ENCODE measurements at regions not wholly inside any gene's neighbourhood (a gene's known extent, or its start where the extent isn't known, plus 50 kb on each side); places are given as distances from the start of the nearest gene placed in this dataset.
"Not testable (repeated sequence)": the region's sequence is repeated elsewhere in the genome, so short reads cannot be mapped to it uniquely, and the experiment has no call there.

DNA sequence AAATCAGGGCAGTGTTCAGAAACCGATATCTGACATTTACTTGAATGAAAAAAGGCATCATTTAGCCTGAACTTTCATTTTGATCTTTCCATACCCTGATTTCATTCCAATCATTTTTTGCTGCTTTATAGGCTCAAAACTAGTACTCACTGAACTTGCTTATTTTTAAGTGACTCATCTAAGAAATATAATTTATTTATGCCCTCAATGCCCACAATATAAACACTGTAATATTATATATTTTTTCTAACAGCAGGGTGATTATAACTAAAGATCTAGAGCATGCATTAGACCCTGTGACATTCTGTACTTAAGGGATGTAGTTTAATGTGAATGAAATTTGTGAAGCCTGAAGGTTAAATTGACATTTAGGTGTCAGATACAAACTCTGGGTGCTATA, 446.1 kb upstream of the CDH10 start:
- no peak overlapping the region for H3K4me3 ChIP-seq (ENCODE audit: low read depth, low read length)
- TF ChIP-seq, protein P1, sequence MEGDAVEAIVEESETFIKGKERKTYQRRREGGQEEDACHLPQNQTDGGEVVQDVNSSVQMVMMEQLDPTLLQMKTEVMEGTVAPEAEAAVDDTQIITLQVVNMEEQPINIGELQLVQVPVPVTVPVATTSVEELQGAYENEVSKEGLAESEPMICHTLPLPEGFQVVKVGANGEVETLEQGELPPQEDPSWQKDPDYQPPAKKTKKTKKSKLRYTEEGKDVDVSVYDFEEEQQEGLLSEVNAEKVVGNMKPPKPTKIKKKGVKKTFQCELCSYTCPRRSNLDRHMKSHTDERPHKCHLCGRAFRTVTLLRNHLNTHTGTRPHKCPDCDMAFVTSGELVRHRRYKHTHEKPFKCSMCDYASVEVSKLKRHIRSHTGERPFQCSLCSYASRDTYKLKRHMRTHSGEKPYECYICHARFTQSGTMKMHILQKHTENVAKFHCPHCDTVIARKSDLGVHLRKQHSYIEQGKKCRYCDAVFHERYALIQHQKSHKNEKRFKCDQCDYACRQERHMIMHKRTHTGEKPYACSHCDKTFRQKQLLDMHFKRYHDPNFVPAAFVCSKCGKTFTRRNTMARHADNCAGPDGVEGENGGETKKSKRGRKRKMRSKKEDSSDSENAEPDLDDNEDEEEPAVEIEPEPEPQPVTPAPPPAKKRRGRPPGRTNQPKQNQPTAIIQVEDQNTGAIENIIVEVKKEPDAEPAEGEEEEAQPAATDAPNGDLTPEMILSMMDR (IDR thresholded peaks at IDR 0.05; ENCODE audit: borderline replicate concordance, insufficient read depth, low read depth, low read length), result no peak

DNA sequence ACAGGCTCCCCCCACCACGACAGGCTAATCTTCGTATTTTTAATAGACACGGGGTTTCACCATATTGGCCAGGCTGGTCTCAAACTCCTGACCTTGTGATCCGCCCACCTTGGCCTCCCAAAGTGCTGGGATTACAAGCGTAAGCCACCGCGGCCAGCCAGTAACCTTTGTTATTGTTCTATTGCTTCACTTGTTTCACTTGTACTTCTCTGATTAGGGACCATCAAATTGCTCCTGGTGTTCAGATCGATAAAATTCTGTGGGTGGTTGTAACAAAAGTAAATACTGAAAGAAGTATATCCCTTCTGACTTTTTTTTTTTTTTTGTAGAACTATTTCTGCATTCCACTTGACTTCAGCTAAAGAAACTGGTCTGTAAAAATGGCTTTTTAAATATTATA, 445.5 kb upstream of the CDH10 start:
- TF ChIP-seq, protein P1 (IDR thresholded peaks at IDR 0.05; ENCODE audit: borderline replicate concordance, insufficient read depth, low read depth, low read length), result no peak
- no peak overlapping the region for H3K4me3 ChIP-seq (ENCODE audit: low read depth, low read length)

DNA sequence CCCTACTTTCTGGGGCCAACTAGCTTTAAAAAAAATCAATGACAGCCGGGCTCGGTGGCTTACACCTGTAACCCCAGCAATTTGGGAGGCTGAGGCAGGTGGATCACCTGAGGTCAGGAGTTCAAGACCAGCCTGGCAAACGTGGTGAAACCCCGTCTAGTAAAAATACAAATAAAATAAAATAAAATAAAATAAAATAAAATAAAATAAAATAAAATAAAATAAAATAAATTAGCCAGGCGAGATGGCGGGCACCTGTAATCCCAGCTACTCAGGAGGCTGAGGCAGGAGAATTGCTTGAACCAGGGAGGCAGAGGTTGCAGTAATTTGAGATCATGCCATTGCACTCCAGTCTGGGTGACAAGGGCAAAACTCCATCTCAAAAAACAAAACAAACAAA, 443.9 kb upstream of the CDH10 start:
- not testable (repeated sequence) for H3K4me3 ChIP-seq (ENCODE audit: low read depth, low read length)

DNA sequence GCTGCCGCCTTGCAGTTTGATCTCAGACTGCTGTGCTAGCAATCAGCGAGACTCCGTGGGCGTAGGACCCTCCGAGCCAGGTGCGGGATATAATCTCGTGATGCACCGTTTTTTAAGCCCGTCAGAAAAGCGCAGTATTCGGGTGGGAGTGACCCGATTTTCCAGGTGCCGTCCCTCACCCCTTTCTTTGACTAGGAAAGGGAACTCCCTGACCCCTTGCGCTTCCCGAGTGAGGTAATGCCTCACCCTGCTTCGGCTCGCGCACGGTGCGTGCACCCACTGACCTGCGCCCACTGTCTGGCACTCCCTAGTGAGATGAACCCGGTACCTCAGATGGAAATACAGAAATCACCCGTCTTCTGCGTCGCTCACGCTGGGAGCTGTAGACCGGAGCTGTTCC, 438.5 kb upstream of the CDH10 start:
- not testable (repeated sequence) for H3K4me3 ChIP-seq (ENCODE audit: low read depth, low read length)

DNA sequence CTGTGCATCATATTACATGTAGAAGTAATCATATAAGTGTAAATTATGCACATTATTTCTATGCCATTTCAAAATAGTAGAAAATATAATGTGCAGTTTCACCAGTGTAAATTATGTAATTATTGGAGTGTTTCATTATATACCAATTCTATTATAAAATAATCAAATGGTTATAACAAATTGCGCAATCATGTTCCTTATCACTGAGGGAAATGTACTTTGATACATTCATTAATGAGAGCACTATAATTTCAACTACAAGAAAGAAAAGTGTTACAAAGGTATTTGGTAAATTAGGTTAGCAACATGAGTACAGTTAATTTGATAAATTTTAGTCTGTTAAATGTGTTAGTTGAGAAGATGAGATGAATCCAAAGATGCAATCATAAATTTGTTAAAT, 421.5 kb upstream of the CDH10 start:
- no peak overlapping the region for H3K4me3 ChIP-seq (ENCODE audit: low read depth, low read length)
- TF ChIP-seq, protein P1 (IDR thresholded peaks at IDR 0.05; ENCODE audit: borderline replicate concordance, insufficient read depth, low read depth, low read length), result no peak

DNA sequence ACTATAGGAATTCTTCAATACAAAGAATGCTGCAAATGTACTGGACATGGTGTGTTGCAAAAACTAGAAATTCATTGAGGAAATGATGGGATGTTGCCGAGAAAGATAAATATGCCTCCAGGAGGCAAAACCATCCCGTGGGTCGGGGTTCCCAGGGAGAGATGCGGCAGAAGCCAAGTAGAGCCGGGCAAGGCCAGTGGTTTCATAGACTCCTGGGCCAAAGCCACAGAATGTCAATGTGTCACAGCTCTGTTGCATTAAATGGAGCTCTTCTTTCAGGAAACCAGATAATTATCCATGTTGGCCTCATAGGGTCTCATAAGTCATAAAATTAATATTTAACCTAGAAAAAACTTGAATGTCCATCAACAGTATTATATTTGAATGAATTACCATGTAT, 419.5 kb upstream of the CDH10 start:
- H3K4me3 ChIP-seq (ENCODE audit: low read depth, low read length), result no peak overlapping the region
- TF ChIP-seq, protein P1 (IDR thresholded peaks at IDR 0.05; ENCODE audit: borderline replicate concordance, insufficient read depth, low read depth, low read length), result no peak

DNA sequence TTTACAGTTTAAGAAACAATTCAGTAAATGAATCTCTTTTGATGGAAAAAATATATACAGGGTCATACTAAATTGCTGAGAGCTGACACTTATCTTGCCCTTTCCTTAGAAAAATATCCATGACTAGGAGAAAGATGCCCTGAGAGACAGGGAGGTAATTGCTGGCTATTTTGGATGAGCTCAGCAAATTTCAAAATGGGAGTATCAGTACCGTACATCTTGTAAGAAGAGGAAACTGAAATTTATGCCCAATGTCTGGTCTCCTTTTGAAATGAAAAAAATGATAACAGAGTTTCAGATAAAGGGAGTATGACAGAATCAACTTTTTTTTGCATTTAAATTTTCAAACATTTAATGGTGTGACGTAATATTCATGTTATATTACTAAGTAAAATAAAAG, 415.8 kb upstream of the CDH10 start:
- H3K4me3 ChIP-seq (ENCODE audit: low read depth, low read length), result no peak overlapping the region
- TF ChIP-seq, protein P1 (IDR thresholded peaks at IDR 0.05; ENCODE audit: borderline replicate concordance, insufficient read depth, low read depth, low read length), result no peak

DNA sequence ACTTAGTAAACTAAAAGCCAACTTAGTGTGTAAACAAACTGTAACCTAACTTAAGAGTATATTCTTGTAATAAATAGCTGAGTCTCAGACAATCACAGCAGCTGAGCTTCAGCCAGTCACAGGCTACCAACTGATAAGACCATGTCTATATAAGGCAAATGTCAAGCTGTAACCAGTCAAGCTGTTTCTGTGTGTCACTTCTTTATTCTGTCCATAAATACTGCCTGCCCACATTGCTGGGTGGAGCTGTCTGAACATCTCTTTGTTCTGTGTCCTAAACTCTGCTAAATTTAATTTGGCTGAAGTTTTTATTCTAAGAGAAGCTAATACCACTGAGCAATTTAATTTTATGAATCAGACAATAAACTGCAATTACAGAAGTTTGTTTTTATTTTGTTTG, 412.1 kb upstream of the CDH10 start:
- H3K4me3 ChIP-seq (ENCODE audit: low read depth, low read length), result no peak overlapping the region
- TF ChIP-seq, protein P1 (IDR thresholded peaks at IDR 0.05; ENCODE audit: borderline replicate concordance, insufficient read depth, low read depth, low read length), result no peak

Measured in GM12875 (cell line).